ENCODE measurements at regions not wholly inside any gene's neighbourhood (a gene's known extent, or its start where the extent isn't known, plus 50 kb on each side); places are given as distances from the start of the nearest gene placed in this dataset.
"Not testable (repeated sequence)": the region's sequence is repeated elsewhere in the genome, so short reads cannot be mapped to it uniquely, and the experiment has no call there.

- H3K9me3 ChIP-seq (ENCODE audit: control insufficient read depth, low read length), result no peaks in the 10 kb centered on the region
These were observed 375.7 kb downstream of the NPHP4 start for GRCh38 chr1:5616366-5617178.

GRCh38 chr1:5615076-5615475 lies 377.1 kb downstream of the NPHP4 start:
- WGBS, 2 experiments, result 92 to 94% methylated on average over 5 of the region's 5 CpGs
- no peaks in the 10 kb centered on the region for H3K4me1 ChIP-seq (ENCODE audit: control insufficient read depth, insufficient read depth, low read length)
- no peaks in the 10 kb centered on the region for H3K27me3 ChIP-seq (ENCODE audit: control insufficient read depth, insufficient read depth, low read length, poor library complexity, severe bottlenecking)
- H3K27ac ChIP-seq (ENCODE audit: insufficient read depth, low read depth, low read length, poor library complexity, severe bottlenecking), result no peak overlapping the region
- H3K4me3 ChIP-seq (ENCODE audit: insufficient read depth, low read depth, low read length), result no peak overlapping the region
- H3K36me3 ChIP-seq (ENCODE audit: control insufficient read depth, insufficient read depth, low read length), result no peaks in the 10 kb centered on the region
- H3K9me3 ChIP-seq (ENCODE audit: control insufficient read depth, low read length), result no peaks in the 10 kb centered on the region

More at GRCh38 chr1:5616366-5617178, 375.7 kb downstream of the NPHP4 start:
- H3K27me3 ChIP-seq (ENCODE audit: control insufficient read depth, insufficient read depth, low read length, poor library complexity, severe bottlenecking), result no peaks in the 10 kb centered on the region
- H3K27ac ChIP-seq (ENCODE audit: insufficient read depth, low read depth, low read length, poor library complexity, severe bottlenecking), result no peak overlapping the region
- no peaks in the 10 kb centered on the region for H3K4me1 ChIP-seq (ENCODE audit: control insufficient read depth, insufficient read depth, low read length)
- H3K36me3 ChIP-seq (ENCODE audit: control insufficient read depth, insufficient read depth, low read length), result no peaks in the 10 kb centered on the region
- H3K4me3 ChIP-seq (ENCODE audit: insufficient read depth, low read depth, low read length), result no peak overlapping the region
- 94 to 95% methylated on average over 22 of the region's 22 CpGs for WGBS, 2 experiments

DNA sequence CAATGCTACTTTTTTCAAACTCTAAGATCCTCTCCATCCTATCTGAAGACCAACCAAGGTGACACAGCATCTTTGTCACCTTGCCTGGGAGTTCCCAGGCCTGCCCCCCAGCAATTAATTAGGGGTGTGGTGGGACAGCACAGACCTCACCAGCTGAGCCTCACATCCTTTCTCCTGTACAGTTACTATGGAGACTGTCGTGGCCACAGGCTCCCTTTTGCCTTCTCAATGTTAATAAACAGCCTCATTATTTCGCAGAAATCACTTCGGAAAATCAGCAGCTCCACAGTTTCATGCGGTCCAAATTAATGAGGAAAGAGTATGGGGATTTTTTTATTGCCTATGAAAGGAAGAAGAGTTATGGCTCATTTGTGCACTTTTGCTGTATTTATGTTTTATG lies 378.3 kb downstream of the NPHP4 start:
- 93 to 98% methylated on average over 4 of the region's 4 CpGs for WGBS, 2 experiments
- Histone ChIP-seq H3K4me3 (ENCODE audit: insufficient read depth, low read depth, low read length) (no peak overlapping the region), H3K4me1 (ENCODE audit: control insufficient read depth, insufficient read depth, low read length) (no peaks in the 10 kb centered on the region), H3K27me3 (ENCODE audit: control insufficient read depth, insufficient read depth, low read length, poor library complexity, severe bottlenecking) (no peaks in the 10 kb centered on the region), H3K9me3 (ENCODE audit: control insufficient read depth, low read length) (no peaks in the 10 kb centered on the region), H3K36me3 (ENCODE audit: control insufficient read depth, insufficient read depth, low read length) (no peaks in the 10 kb centered on the region), H3K27ac (ENCODE audit: insufficient read depth, low read depth, low read length, poor library complexity, severe bottlenecking) (no peak overlapping the region)

DNA sequence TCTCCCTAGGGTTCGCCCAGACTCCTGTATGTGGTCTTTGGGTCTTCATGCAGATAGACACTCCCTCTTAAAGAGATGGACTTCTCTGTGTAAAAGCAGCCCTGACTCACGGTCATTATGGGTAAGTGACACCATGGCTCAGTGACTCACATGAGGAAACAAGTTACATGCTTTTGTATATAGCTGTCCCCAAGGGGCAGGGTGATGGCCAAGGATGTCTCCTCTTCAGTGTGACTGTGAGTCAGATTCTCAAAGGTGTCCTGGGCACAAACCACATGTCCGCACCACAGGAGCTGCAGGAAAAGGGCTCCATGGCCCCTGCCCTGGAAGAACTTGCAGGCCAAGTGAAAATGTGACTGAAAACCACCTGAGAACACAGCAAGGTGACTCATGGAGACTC lies 380.4 kb downstream of the NPHP4 start:
- Histone ChIP-seq H3K27ac (ENCODE audit: insufficient read depth, low read depth, low read length, poor library complexity, severe bottlenecking) (no peak overlapping the region), H3K36me3 (ENCODE audit: control insufficient read depth, insufficient read depth, low read length) (no peaks in the 10 kb centered on the region)
- WGBS, 2 experiments, result 94 to 95% methylated on average over 3 of the region's 3 CpGs

DNA sequence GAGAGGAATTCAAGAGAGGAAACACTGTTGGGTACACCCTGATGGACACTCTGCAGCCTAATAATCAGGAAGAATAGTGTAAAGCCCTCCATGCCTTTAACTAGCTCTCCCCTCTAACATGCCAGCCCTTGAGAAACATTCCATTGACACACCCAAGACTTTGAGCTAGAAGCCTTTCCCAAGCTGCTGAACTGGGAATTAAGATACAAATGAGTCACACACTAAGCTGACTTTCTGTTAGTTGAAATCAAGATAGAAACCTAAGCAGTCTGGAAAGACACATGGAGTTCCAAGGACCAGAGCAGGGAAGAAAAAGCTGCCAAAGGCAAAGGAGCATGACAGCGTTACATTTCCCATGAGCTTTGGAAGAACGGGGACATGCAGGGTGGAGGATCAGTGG lies 380.8 kb downstream of the NPHP4 start:
- no peaks in the 10 kb centered on the region for H3K9me3 ChIP-seq (ENCODE audit: control insufficient read depth, low read length)
- no peaks in the 10 kb centered on the region for H3K27me3 ChIP-seq (ENCODE audit: control insufficient read depth, insufficient read depth, low read length, poor library complexity, severe bottlenecking)
- WGBS, 2 experiments, result 93 to 97% methylated on average over 2 of the region's 2 CpGs
- no peaks in the 10 kb centered on the region for H3K4me1 ChIP-seq (ENCODE audit: control insufficient read depth, insufficient read depth, low read length)
- no peak overlapping the region for H3K4me3 ChIP-seq (ENCODE audit: insufficient read depth, low read depth, low read length)
- no peak overlapping the region for H3K27ac ChIP-seq (ENCODE audit: insufficient read depth, low read depth, low read length, poor library complexity, severe bottlenecking)
- H3K36me3 ChIP-seq (ENCODE audit: control insufficient read depth, insufficient read depth, low read length), result no peaks in the 10 kb centered on the region

More for the DNA sequence above, 380.4 kb downstream of the NPHP4 start:
- Histone ChIP-seq H3K9me3 (ENCODE audit: control insufficient read depth, low read length) (no peaks in the 10 kb centered on the region), H3K27me3 (ENCODE audit: control insufficient read depth, insufficient read depth, low read length, poor library complexity, severe bottlenecking) (no peaks in the 10 kb centered on the region), H3K4me1 (ENCODE audit: control insufficient read depth, insufficient read depth, low read length) (no peaks in the 10 kb centered on the region), H3K4me3 (ENCODE audit: insufficient read depth, low read depth, low read length) (no peak overlapping the region)

- Histone ChIP-seq H3K4me1 (ENCODE audit: control insufficient read depth, insufficient read depth, low read length) (no peaks in the 10 kb centered on the region), H3K36me3 (ENCODE audit: control insufficient read depth, insufficient read depth, low read length) (no peaks in the 10 kb centered on the region), H3K27ac (ENCODE audit: insufficient read depth, low read depth, low read length, poor library complexity, severe bottlenecking) (no peak overlapping the region), H3K9me3 (ENCODE audit: control insufficient read depth, low read length) (no peaks in the 10 kb centered on the region), H3K27me3 (ENCODE audit: control insufficient read depth, insufficient read depth, low read length, poor library complexity, severe bottlenecking) (no peaks in the 10 kb centered on the region), H3K4me3 (ENCODE audit: insufficient read depth, low read depth, low read length) (no peak overlapping the region)
- WGBS, 2 experiments, result no CpG with 5 or more reads among the region's 1 CpG
These were observed 381.8 kb downstream of the NPHP4 start for GRCh38 chr1:5610432-5610831.

DNA sequence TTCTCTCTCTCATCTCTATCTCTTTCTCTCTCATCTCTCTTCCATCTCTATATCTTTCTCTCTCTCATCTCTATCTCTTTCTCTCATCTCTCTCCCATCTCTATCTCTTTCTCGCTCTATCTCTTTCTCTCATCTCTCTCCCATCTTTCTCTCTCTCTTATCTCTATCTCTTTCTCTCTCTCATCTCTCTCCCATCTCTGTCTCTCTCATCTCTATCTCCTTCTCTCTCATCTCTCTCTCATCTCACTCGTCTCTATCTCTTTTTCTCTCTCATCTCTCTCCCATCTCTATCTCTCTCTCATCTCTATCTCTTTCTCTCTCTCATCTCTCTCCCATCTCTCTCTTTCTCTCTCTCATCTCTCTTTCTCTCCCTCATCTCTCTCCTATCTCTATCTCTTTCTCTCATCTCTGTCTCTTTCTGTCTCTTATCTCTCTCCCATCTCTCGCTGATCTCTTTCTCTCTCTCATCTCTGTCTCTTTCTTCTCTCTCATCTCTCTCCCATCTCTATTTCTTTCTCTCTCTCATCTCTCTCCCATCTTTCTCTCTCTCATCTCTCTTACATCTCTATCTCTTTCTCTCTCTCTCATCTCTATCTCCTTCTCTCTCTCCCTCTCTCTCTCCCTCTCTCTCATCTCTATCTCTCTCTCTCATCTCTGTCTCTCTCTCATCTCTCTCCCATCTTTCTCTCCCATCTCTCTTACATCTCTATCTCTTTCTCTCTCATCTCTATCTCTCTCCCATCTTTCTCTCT lies 388.7 kb downstream of the NPHP4 start:
- no peaks in the 10 kb centered on the region for H3K9me3 ChIP-seq (ENCODE audit: control insufficient read depth, low read length)
- no peak overlapping the region for H3K27ac ChIP-seq (ENCODE audit: insufficient read depth, low read depth, low read length, poor library complexity, severe bottlenecking)
- no peak overlapping the region for H3K4me3 ChIP-seq (ENCODE audit: insufficient read depth, low read depth, low read length)
- peaks cover 3% of the 10 kb centered on the region for H3K4me1 ChIP-seq (ENCODE audit: control insufficient read depth, insufficient read depth, low read length)
- WGBS, 2 experiments, result 90 to 91% methylated on average over 3 of the region's 3 CpGs
- no peaks in the 10 kb centered on the region for H3K36me3 ChIP-seq (ENCODE audit: control insufficient read depth, insufficient read depth, low read length)
- H3K27me3 ChIP-seq (ENCODE audit: control insufficient read depth, insufficient read depth, low read length, poor library complexity, severe bottlenecking), result no peaks in the 10 kb centered on the region

GRCh38 chr1:5602718-5603117 lies 389.5 kb downstream of the NPHP4 start:
- 62 to 65% methylated on average over 4 to 5 of the region's 5 CpGs for WGBS, 2 experiments
- H3K36me3 ChIP-seq (ENCODE audit: control insufficient read depth, insufficient read depth, low read length); H3K4me3 ChIP-seq (ENCODE audit: insufficient read depth, low read depth, low read length); H3K27ac ChIP-seq (ENCODE audit: insufficient read depth, low read depth, low read length, poor library complexity, severe bottlenecking); H3K9me3 ChIP-seq (ENCODE audit: control insufficient read depth, low read length); H3K27me3 ChIP-seq (ENCODE audit: control insufficient read depth, insufficient read depth, low read length, poor library complexity, severe bottlenecking): not testable (repeated sequence)
- H3K4me1 ChIP-seq (ENCODE audit: control insufficient read depth, insufficient read depth, low read length), result peaks cover 11% of the 10 kb centered on the region

DNA sequence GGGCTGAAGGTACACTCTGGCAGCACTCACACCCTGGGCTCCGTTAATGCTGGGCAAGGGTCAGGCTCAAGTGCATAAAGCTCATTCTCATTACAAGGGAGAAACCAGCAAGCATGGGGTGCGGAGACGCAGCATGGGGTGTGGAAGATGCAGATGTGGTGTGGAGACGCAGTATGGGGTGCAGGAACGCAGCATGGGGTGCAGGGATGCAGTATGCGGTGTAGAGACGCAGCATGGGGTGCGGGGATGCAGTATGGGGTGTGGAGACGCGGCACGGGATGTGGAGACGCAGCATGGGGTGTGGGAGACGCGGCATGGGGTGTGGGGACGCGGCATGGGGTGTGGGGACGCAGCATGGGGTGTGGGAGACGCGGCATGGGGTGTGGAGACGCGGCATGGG lies 390.7 kb downstream of the NPHP4 start:
- Histone ChIP-seq H3K4me1 (ENCODE audit: control insufficient read depth, insufficient read depth, low read length) (peaks cover 15% of the 10 kb centered on the region), H3K36me3 (ENCODE audit: control insufficient read depth, insufficient read depth, low read length) (no peaks in the 10 kb centered on the region), H3K4me3 (ENCODE audit: insufficient read depth, low read depth, low read length) (no peak overlapping the region), H3K27me3 (ENCODE audit: control insufficient read depth, insufficient read depth, low read length, poor library complexity, severe bottlenecking) (no peaks in the 10 kb centered on the region), H3K27ac (ENCODE audit: insufficient read depth, low read depth, low read length, poor library complexity, severe bottlenecking) (no peak overlapping the region), H3K9me3 (ENCODE audit: control insufficient read depth, low read length) (no peaks in the 10 kb centered on the region)
- 92 to 94% methylated on average over 21 of the region's 21 CpGs for WGBS, 2 experiments

DNA sequence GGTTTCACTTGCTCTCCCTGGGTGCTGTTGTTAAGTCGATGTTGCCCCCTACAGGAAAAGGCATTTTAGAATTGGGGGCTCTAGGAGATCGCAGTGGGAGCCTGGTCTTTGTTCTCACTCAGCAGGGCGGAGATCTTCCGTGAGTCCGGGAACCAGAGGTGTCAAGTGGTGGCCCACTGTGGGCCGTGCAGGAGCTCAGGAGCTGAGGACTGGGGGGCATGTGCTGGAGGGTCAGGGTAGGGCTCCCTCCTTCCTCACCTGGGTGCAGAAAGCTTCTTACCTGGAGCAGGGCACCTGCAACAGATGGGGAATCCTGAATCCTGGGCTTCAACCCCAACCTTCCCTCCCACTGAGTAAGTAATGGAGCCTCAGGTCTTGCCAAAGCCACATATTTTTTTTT lies 392.7 kb downstream of the NPHP4 start:
- Histone ChIP-seq H3K27me3 (ENCODE audit: control insufficient read depth, insufficient read depth, low read length, poor library complexity, severe bottlenecking) (no peaks in the 10 kb centered on the region), H3K9me3 (ENCODE audit: control insufficient read depth, low read length) (no peaks in the 10 kb centered on the region), H3K4me1 (ENCODE audit: control insufficient read depth, insufficient read depth, low read length) (peaks cover 15% of the 10 kb centered on the region), H3K36me3 (ENCODE audit: control insufficient read depth, insufficient read depth, low read length) (no peaks in the 10 kb centered on the region), H3K27ac (ENCODE audit: insufficient read depth, low read depth, low read length, poor library complexity, severe bottlenecking) (no peak overlapping the region), H3K4me3 (ENCODE audit: insufficient read depth, low read depth, low read length) (no peak overlapping the region)
- WGBS, 2 experiments, result 74 to 77% methylated on average over 6 of the region's 6 CpGs

Data from ectodermal cell (in vitro differentiated cells).